GM23338 (cell line): ENCODE measurements at regions not wholly inside any gene's neighbourhood (a gene's known extent, or its start where the extent isn't known, plus 50 kb on each side); places are given as distances from the start of the nearest gene placed in this dataset. TPM values are rescaled to one million over a fixed set of nuclear protein-coding genes. Genes with fewer than 3 reads are reported as not detected.

ENCODE experiments used
- ETS1 ChIP-seq: IDR thresholded peaks from 2 replicates; pipeline ENCODE4 v1.6.1; 2016; ENCODE audit warnings: antibody characterized with exemption
- small RNA-seq: library from RNA; depleted of rRNA; stranded (forward); fragments of <200 nt; gene quantifications from one replicate; pipeline ENCODE3, GENCODE V24; 2014; ENCODE audit warnings: low replicate concordance

GRCh38 chr11:43261775-43262174, 50.0 kb upstream of the API5 start (continued):
- no peak for TF ChIP-seq ETS1

Small RNAs in the stretch of these regions (small RNA-seq; reads per million reads assigned to genes)
- gene AC021006.3 (not detected), gene AC109810.1 (not detected)
